ENCODE measurements at regions not wholly inside any gene's neighbourhood (a gene's known extent, or its start where the extent isn't known, plus 50 kb on each side); places are given as distances from the start of the nearest gene placed in this dataset.
A peak's percentile ranks its signal among the peaks of the same experiment; 100 is the strongest.

- no peak for DNase-seq
- H3K4me3 ChIP-seq (ENCODE audit: low read length), result no peak overlapping the region
- no peaks in the 10 kb centered on the region for H3K36me3 Mint-ChIP-seq
- no peak overlapping the region for H3K27ac ChIP-seq (ENCODE audit: low read depth, low read length)
- no peak overlapping the region for H3K27ac Mint-ChIP-seq
- ChIA-PET POLR2A (no interaction called here), CTCF (interaction anchor here (1.0 to 3.1 kb wide), 2 partner anchors 23 to 610 kb away, joined by 3 to 17 read pairs; no protein-coding TSS in a partner anchor)
- no peaks in the 10 kb centered on the region for H3K9me3 Mint-ChIP-seq
- no peak overlapping the region for H3K4me3 Mint-ChIP-seq
- no peaks in the 10 kb centered on the region for H3K36me3 ChIP-seq (ENCODE audit: insufficient read depth, low read length)
- H3K4me1 Mint-ChIP-seq, result no peaks in the 10 kb centered on the region
- H3K27me3 ChIP-seq (ENCODE audit: insufficient read depth, low read length, poor library complexity, severe bottlenecking), result no peaks in the 10 kb centered on the region
- H3K27me3 Mint-ChIP-seq, result peaks cover 12 to 42% of the 10 kb centered on the region in 2 donors
- H3K4me1 ChIP-seq (ENCODE audit: insufficient read depth, low read length), result no peaks in the 10 kb centered on the region
- H3K9me3 ChIP-seq (ENCODE audit: low read length), result no peaks in the 10 kb centered on the region
Measured at GRCh38 chr10:78656417-78657162, 412.2 kb upstream of the ZMIZ1 start.

GRCh38 chr10:78657163-78657861 lies 411.5 kb upstream of the ZMIZ1 start:
- Mint-ChIP-seq H3K36me3 (no peaks in the 10 kb centered on the region), H3K9me3 (no peaks in the 10 kb centered on the region), H3K27me3 (peaks cover 14 to 40% of the 10 kb centered on the region in 2 donors), H3K27ac (no peak overlapping the region), H3K4me3 (no peak overlapping the region), H3K4me1 (no peaks in the 10 kb centered on the region)
- Histone ChIP-seq H3K27me3 (ENCODE audit: insufficient read depth, low read length, poor library complexity, severe bottlenecking) (no peaks in the 10 kb centered on the region), H3K36me3 (ENCODE audit: insufficient read depth, low read length) (no peaks in the 10 kb centered on the region), H3K27ac (ENCODE audit: low read depth, low read length) (no peak overlapping the region), H3K4me3 (ENCODE audit: low read length) (no peak overlapping the region), H3K4me1 (ENCODE audit: insufficient read depth, low read length) (no peaks in the 10 kb centered on the region), H3K9me3 (ENCODE audit: low read length) (no peaks in the 10 kb centered on the region)
- CTCF ChIA-PET, result interaction anchor here (0.6 to 3.1 kb wide), 5 partner anchors 10 to 610 kb away, joined by 3 to 17 read pairs (median 4); no protein-coding TSS in a partner anchor
- peak; percentile 22 to 69 (median 31) for DNase-seq
- POLR2A ChIA-PET, result no interaction called here

GRCh38 chr10:78657862-78658165 lies 411.0 kb upstream of the ZMIZ1 start:
- Mint-ChIP-seq H3K9me3 (peaks cover 0 to under 1% (median 0%) of the 10 kb centered on the region in 5 donors), H3K4me1 (no peaks in the 10 kb centered on the region), H3K36me3 (no peaks in the 10 kb centered on the region), H3K4me3 (no peak overlapping the region), H3K27ac (no peak overlapping the region), H3K27me3 (peaks cover 12 to 44% of the 10 kb centered on the region in 2 donors)
- H3K4me1 ChIP-seq (ENCODE audit: insufficient read depth, low read length), result no peaks in the 10 kb centered on the region
- H3K4me3 ChIP-seq (ENCODE audit: low read length), result no peak overlapping the region
- ChIA-PET CTCF (interaction anchor here (0.6 to 3.1 kb wide), 4 partner anchors 399 to 611 kb away, joined by 3 to 17 read pairs (median 4); no protein-coding TSS in a partner anchor), POLR2A (no interaction called here)
- DNase-seq, result no peak
- H3K36me3 ChIP-seq (ENCODE audit: insufficient read depth, low read length), result no peaks in the 10 kb centered on the region
- no peaks in the 10 kb centered on the region for H3K27me3 ChIP-seq (ENCODE audit: insufficient read depth, low read length, poor library complexity, severe bottlenecking)
- no peaks in the 10 kb centered on the region for H3K9me3 ChIP-seq (ENCODE audit: low read length)
- no peak overlapping the region for H3K27ac ChIP-seq (ENCODE audit: low read depth, low read length)

- H3K36me3 ChIP-seq (ENCODE audit: insufficient read depth, low read length), result no peaks in the 10 kb centered on the region
- DNase-seq, result no peak
- H3K4me1 Mint-ChIP-seq, result no peaks in the 10 kb centered on the region
- peaks cover 0 to 7% (median 2%) of the 10 kb centered on the region in 5 donors for H3K9me3 Mint-ChIP-seq
- H3K27me3 Mint-ChIP-seq, result peaks cover 9 to 52% of the 10 kb centered on the region in 2 donors
- no peaks in the 10 kb centered on the region for H3K36me3 Mint-ChIP-seq
- H3K27me3 ChIP-seq (ENCODE audit: insufficient read depth, low read length, poor library complexity, severe bottlenecking), result no peaks in the 10 kb centered on the region
- no peaks in the 10 kb centered on the region for H3K4me1 ChIP-seq (ENCODE audit: insufficient read depth, low read length)
- no peak overlapping the region for H3K27ac ChIP-seq (ENCODE audit: low read depth, low read length)
- H3K27ac Mint-ChIP-seq, result no peak overlapping the region
- POLR2A ChIA-PET, result no interaction called here
- H3K4me3 ChIP-seq (ENCODE audit: low read length), result no peak overlapping the region
- no peak overlapping the region for H3K4me3 Mint-ChIP-seq
- no peaks in the 10 kb centered on the region for H3K9me3 ChIP-seq (ENCODE audit: low read length)
- CTCF ChIA-PET, result interaction anchor here (1.3 to 3.1 kb wide), 2 partner anchors 537 to 612 kb away, joined by 5 to 17 read pairs; no protein-coding TSS in a partner anchor
Measured at GRCh38 chr10:78658645-78659597, 409.8 kb upstream of the ZMIZ1 start.

GRCh38 chr10:78659598-78659967 lies 409.2 kb upstream of the ZMIZ1 start:
- Mint-ChIP-seq H3K27me3 (peaks cover 7 to 52% of the 10 kb centered on the region in 2 donors), H3K4me1 (no peaks in the 10 kb centered on the region), H3K27ac (no peak overlapping the region), H3K36me3 (no peaks in the 10 kb centered on the region), H3K9me3 (peaks cover 0 to 11% (median 5%) of the 10 kb centered on the region in 5 donors), H3K4me3 (no peak overlapping the region)
- CTCF ChIA-PET, result no interaction called here
- POLR2A ChIA-PET, result no interaction called here
- Histone ChIP-seq H3K27me3 (ENCODE audit: insufficient read depth, low read length, poor library complexity, severe bottlenecking) (no peaks in the 10 kb centered on the region), H3K4me3 (ENCODE audit: low read length) (no peak overlapping the region), H3K9me3 (ENCODE audit: low read length) (no peaks in the 10 kb centered on the region), H3K27ac (ENCODE audit: low read depth, low read length) (no peak overlapping the region), H3K36me3 (ENCODE audit: insufficient read depth, low read length) (no peaks in the 10 kb centered on the region), H3K4me1 (ENCODE audit: insufficient read depth, low read length) (no peaks in the 10 kb centered on the region)
- DNase-seq, result no peak

GRCh38 chr10:78660446-78661106 lies 408.2 kb upstream of the ZMIZ1 start:
- ChIA-PET CTCF (no interaction called here), POLR2A (no interaction called here)
- Histone ChIP-seq H3K27ac (ENCODE audit: low read depth, low read length) (no peak overlapping the region), H3K36me3 (ENCODE audit: insufficient read depth, low read length) (no peaks in the 10 kb centered on the region), H3K9me3 (ENCODE audit: low read length) (no peaks in the 10 kb centered on the region), H3K4me3 (ENCODE audit: low read length) (no peak overlapping the region), H3K4me1 (ENCODE audit: insufficient read depth, low read length) (no peaks in the 10 kb centered on the region), H3K27me3 (ENCODE audit: insufficient read depth, low read length, poor library complexity, severe bottlenecking) (no peaks in the 10 kb centered on the region)
- no peak overlapping the region for H3K4me3 Mint-ChIP-seq
- no peaks in the 10 kb centered on the region for H3K36me3 Mint-ChIP-seq
- no peak for DNase-seq
- no peak overlapping the region for H3K27ac Mint-ChIP-seq
- peaks cover 4 to 17% (median 11%) of the 10 kb centered on the region in 5 donors for H3K9me3 Mint-ChIP-seq
- peaks cover 11 to 59% of the 10 kb centered on the region in 2 donors for H3K27me3 Mint-ChIP-seq
- no peaks in the 10 kb centered on the region for H3K4me1 Mint-ChIP-seq

- Mint-ChIP-seq H3K36me3 (peaks cover 0 to 5% (median 0%) of the 10 kb centered on the region in 3 donors), H3K4me3 (no peak overlapping the region), H3K4me1 (no peaks in the 10 kb centered on the region), H3K27me3 (peaks cover 20 to 69% of the 10 kb centered on the region in 2 donors), H3K27ac (no peak overlapping the region), H3K9me3 (peaks cover 4 to 25% (median 11%) of the 10 kb centered on the region in 5 donors)
- H3K36me3 ChIP-seq (ENCODE audit: insufficient read depth, low read length), result no peaks in the 10 kb centered on the region
- ChIA-PET CTCF (no interaction called here), POLR2A (no interaction called here)
- H3K9me3 ChIP-seq (ENCODE audit: low read length), result no peaks in the 10 kb centered on the region
- no peak overlapping the region for H3K27ac ChIP-seq (ENCODE audit: low read depth, low read length)
- H3K4me3 ChIP-seq (ENCODE audit: low read length), result no peak overlapping the region
- no peaks in the 10 kb centered on the region for H3K4me1 ChIP-seq (ENCODE audit: insufficient read depth, low read length)
- no peak for DNase-seq
- H3K27me3 ChIP-seq (ENCODE audit: insufficient read depth, low read length, poor library complexity, severe bottlenecking), result no peaks in the 10 kb centered on the region
Measured at GRCh38 chr10:78663721-78664120, 405.0 kb upstream of the ZMIZ1 start.

All from CD8-positive, alpha-beta memory T cell (primary cell).